Lower lobe of right lung (tissue), 2 donors: ENCODE measurements at regions not wholly inside any gene's neighbourhood (a gene's known extent, or its start where the extent isn't known, plus 50 kb on each side); places are given as distances from the start of the nearest gene placed in this dataset.

Experiments
- ATAC-seq, 2 donors: fragments of 200-7000 bp; cut with Tn5 transposase; one replicate each; pipeline ENCODE4 v1.9.1; 2020 to 2022; ENCODE audit warnings: mild to moderate bottlenecking in 2 of 2, moderate library complexity in 2 of 2
- DNase-seq: peaks from one replicate; pipeline ENCODE4 v3.0.0-alpha.2; 2020
- H3K27ac ChIP-seq: fragments of 200-600 bp; one replicate; pipeline ENCODE4 v1.8.0; 2022
- H3K27me3 ChIP-seq: fragments of 200-600 bp; one replicate; pipeline ENCODE4 v1.8.0; 2022; ENCODE audit warnings: low read depth
- H3K36me3 ChIP-seq: fragments of 200-600 bp; one replicate; pipeline ENCODE4 v1.8.0; 2022; ENCODE audit warnings: mild to moderate bottlenecking
- H3K4me1 ChIP-seq: fragments of 200-600 bp; one replicate; pipeline ENCODE4 v1.8.0; 2022
- H3K4me3 ChIP-seq: fragments of 200-600 bp; one replicate; pipeline ENCODE4 v1.8.0; 2022; ENCODE audit warnings: mild to moderate bottlenecking
- H3K9me3 ChIP-seq: fragments of 200-600 bp; one replicate; pipeline ENCODE4 v1.8.0; 2022
- CTCF ChIP-seq: fragments of 200-600 bp; IDR thresholded peaks from one replicate; pipeline ENCODE4 v1.8.0; 2022; ENCODE audit warnings: antibody characterized with exemption, mild to moderate bottlenecking
- intact Hi-C: fragments of 100-400 bp; cut with DNase I; formaldehyde crosslinking; loops from one replicate; pipeline ENCODE4 v1.11.0; 2022
- donor health status: DM: no; HTN: yes; CAD: no; lungs with severe emphysema.

GRCh38 chrX:97867266-97867665, 983.6 kb downstream of the RPA4 start:
- Histone ChIP-seq H3K36me3 (no peaks in the 10 kb centered on the region), H3K27ac (no peak overlapping the region), H3K27me3 (no peaks in the 10 kb centered on the region), H3K4me1 (no peaks in the 10 kb centered on the region), H3K4me3 (no peak overlapping the region), H3K9me3 (no peaks in the 10 kb centered on the region)
- intact Hi-C loops: no loop called here
- TF ChIP-seq CTCF: no peak
- ATAC-seq (no peak), DNase-seq (no peak)

GRCh38 chrX:97876697-97877407, 993.1 kb downstream of the RPA4 start:
- no peaks in the 10 kb centered on the region for H3K36me3 ChIP-seq
- H3K27me3 ChIP-seq: no peaks in the 10 kb centered on the region
- H3K4me1 ChIP-seq: no peaks in the 10 kb centered on the region
- no peak overlapping the region for H3K4me3 ChIP-seq
- no peaks in the 10 kb centered on the region for H3K9me3 ChIP-seq
- DNase-seq: no peak
- intact Hi-C loops: no loop called here
- ATAC-seq: no peak
- no peak overlapping the region for H3K27ac ChIP-seq
- no peak for TF ChIP-seq CTCF

- no peak for ATAC-seq
These were observed 998.6 kb downstream of the RPA4 start for GRCh38 chrX:97882306-97882705.

GRCh38 chrX:97895751-97896150, 1012.0 kb downstream of the RPA4 start:
- Histone ChIP-seq H3K27ac (no peak overlapping the region), H3K36me3 (no peaks in the 10 kb centered on the region), H3K4me3 (no peak overlapping the region), H3K4me1 (no peaks in the 10 kb centered on the region), H3K9me3 (no peaks in the 10 kb centered on the region), H3K27me3 (no peaks in the 10 kb centered on the region)
- no peak for TF ChIP-seq CTCF
- ATAC-seq (no peak), DNase-seq (no peak)
- intact Hi-C loops: no loop called here

More at GRCh38 chrX:97882306-97882705, 998.6 kb downstream of the RPA4 start:
- no peaks in the 10 kb centered on the region for H3K9me3 ChIP-seq
- H3K27me3 ChIP-seq: no peaks in the 10 kb centered on the region
- H3K4me1 ChIP-seq: no peaks in the 10 kb centered on the region
- no peak for TF ChIP-seq CTCF
- no peak for DNase-seq
- intact Hi-C loops: no loop called here
- no peak overlapping the region for H3K4me3 ChIP-seq
- H3K36me3 ChIP-seq: no peaks in the 10 kb centered on the region
- H3K27ac ChIP-seq: no peak overlapping the region

- no peak for ATAC-seq
- Histone ChIP-seq H3K36me3 (no peaks in the 10 kb centered on the region), H3K27me3 (no peaks in the 10 kb centered on the region), H3K27ac (no peak overlapping the region), H3K4me3 (no peak overlapping the region), H3K9me3 (no peaks in the 10 kb centered on the region), H3K4me1 (no peaks in the 10 kb centered on the region)
- no peak for TF ChIP-seq CTCF
- DNase-seq: no peak
- intact Hi-C loops: no loop called here
These were observed 1014.3 kb downstream of the RPA4 start for GRCh38 chrX:97897998-97898397.
